ENCODE measurements at regions not wholly inside any gene's neighbourhood (a gene's known extent, or its start where the extent isn't known, plus 50 kb on each side); places are given as distances from the start of the nearest gene placed in this dataset.

DNA sequence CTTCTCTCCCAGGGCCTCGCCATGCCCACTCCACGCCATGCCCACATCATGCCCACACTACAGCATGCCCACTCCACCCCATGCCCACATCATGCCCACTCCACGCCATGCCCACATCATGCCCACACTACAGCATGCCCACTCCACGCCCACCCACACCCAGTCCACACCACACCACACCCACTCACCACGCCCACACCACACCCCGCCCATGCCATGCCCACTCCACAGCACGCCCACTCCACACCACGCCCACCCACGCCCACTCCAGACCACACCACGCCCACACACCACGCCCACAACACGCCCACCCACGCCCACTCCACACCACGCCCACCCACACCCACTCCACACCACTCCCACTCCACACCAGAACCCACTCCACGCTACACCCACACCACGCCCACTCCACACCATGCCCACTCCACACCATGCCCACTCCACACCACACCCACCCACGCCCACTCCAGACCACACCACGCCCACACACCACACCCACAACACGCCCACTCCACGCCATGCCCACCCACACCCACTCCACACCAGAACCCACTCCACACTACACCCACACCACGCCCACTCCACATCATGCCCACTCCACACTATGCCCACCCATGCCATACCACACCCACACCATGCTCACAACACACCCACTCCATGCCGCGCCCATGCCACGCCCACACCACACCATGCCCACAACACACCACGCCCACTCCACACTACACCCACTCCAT is 88.6 kb downstream of the ERMARD start:
- TF ChIP-seq EZH2phosphoT487 (IDR thresholded peaks at IDR 0.05; ENCODE audit: low read depth, severe bottlenecking, unreplicated experiment) = no peak
- TF ChIP-seq, protein P1, sequence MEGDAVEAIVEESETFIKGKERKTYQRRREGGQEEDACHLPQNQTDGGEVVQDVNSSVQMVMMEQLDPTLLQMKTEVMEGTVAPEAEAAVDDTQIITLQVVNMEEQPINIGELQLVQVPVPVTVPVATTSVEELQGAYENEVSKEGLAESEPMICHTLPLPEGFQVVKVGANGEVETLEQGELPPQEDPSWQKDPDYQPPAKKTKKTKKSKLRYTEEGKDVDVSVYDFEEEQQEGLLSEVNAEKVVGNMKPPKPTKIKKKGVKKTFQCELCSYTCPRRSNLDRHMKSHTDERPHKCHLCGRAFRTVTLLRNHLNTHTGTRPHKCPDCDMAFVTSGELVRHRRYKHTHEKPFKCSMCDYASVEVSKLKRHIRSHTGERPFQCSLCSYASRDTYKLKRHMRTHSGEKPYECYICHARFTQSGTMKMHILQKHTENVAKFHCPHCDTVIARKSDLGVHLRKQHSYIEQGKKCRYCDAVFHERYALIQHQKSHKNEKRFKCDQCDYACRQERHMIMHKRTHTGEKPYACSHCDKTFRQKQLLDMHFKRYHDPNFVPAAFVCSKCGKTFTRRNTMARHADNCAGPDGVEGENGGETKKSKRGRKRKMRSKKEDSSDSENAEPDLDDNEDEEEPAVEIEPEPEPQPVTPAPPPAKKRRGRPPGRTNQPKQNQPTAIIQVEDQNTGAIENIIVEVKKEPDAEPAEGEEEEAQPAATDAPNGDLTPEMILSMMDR (IDR thresholded peaks at IDR 0.05; ENCODE audit: poor library complexity) = no peak
